ENCODE measurements at regions not wholly inside any gene's neighbourhood (a gene's known extent, or its start where the extent isn't known, plus 50 kb on each side); places are given as distances from the start of the nearest gene placed in this dataset.

- DNase-seq, result no peak
Measured at GRCh38 chr11:104652996-104653395, 245.3 kb downstream of the CASP12 start.

- DNase-seq, result no peak
Measured at GRCh38 chr11:104650234-104650633, 248.0 kb downstream of the CASP12 start.

GRCh38 chr11:104649002-104649401, 249.3 kb downstream of the CASP12 start:
- no peak for DNase-seq

GRCh38 chr11:104645261-104646222, 252.7 kb downstream of the CASP12 start:
- DNase-seq, result no peak

GRCh38 chr11:104637662-104638170, 260.5 kb downstream of the CASP12 start:
- no peak for DNase-seq

- DNase-seq, result no peak
Measured at GRCh38 chr11:104633226-104633625, 265.0 kb downstream of the CASP12 start.

GRCh38 chr11:104630352-104630751, 267.9 kb downstream of the CASP12 start:
- no peak for DNase-seq

GRCh38 chr11:104625246-104625645, 273.0 kb downstream of the CASP12 start:
- peak; percentile 18 for DNase-seq

- no peak for DNase-seq
Measured at GRCh38 chr11:104624021-104624420, 274.2 kb downstream of the CASP12 start.

GRCh38 chr11:104623518-104623917, 274.7 kb downstream of the CASP12 start:
- DNase-seq, result peak; percentile 53

- no peak for DNase-seq
Measured at GRCh38 chr11:104620991-104621390, 277.3 kb downstream of the CASP12 start.

GRCh38 chr11:104619751-104620150, 278.5 kb downstream of the CASP12 start:
- DNase-seq, result no peak

- DNase-seq, result no peak
Measured at GRCh38 chr11:104618954-104619353, 279.3 kb downstream of the CASP12 start.

- DNase-seq, result no peak
Measured at GRCh38 chr11:104614961-104615360, 283.3 kb downstream of the CASP12 start.

GRCh38 chr11:104614117-104614680, 284.1 kb downstream of the CASP12 start:
- no peak for DNase-seq

- DNase-seq, result no peak
Measured at GRCh38 chr11:104610635-104611034, 287.6 kb downstream of the CASP12 start.

- DNase-seq, result peak; percentile 57
Measured at GRCh38 chr11:104609311-104610085, 288.8 kb downstream of the CASP12 start.

GRCh38 chr11:104602643-104603042, 295.6 kb downstream of the CASP12 start:
- no peak for DNase-seq

GRCh38 chr11:104594228-104594958, 303.9 kb downstream of the CASP12 start:
- peak; percentile 10 for DNase-seq

- no peak for DNase-seq
Measured at GRCh38 chr11:104588970-104589369, 309.3 kb downstream of the CASP12 start.

- no peak for DNase-seq
Measured at GRCh38 chr11:104588446-104588845, 309.8 kb downstream of the CASP12 start.

GRCh38 chr11:104584823-104585222, 313.4 kb downstream of the CASP12 start:
- DNase-seq, result no peak

GRCh38 chr11:104583857-104584256, 314.4 kb downstream of the CASP12 start:
- DNase-seq, result peak; percentile 44

Measured in fibroblast of skin of right quadriceps (primary cell).